Stimulated activated CD8-positive, alpha-beta memory T cell treated with anti-CD3 and anti-CD28 coated beads, Interleukin-12 subunit alpha, Interleukin-12 subunit beta, amount 100 ng/mL, for 24 hours (primary cell): ENCODE measurements at regions not wholly inside any gene's neighbourhood (a gene's known extent, or its start where the extent isn't known, plus 50 kb on each side); places are given as distances from the start of the nearest gene placed in this dataset.
"Not testable (repeated sequence)": the region's sequence is repeated elsewhere in the genome, so short reads cannot be mapped to it uniquely, and the experiment has no call there.

Experiments
- DNase-seq: peaks from one replicate; pipeline ENCODE4 v3.0.0-alpha.2; 2020; ENCODE audit errors: extremely low read depth

- DNase-seq, result no peak
Measured at GRCh38 chr3:109656225-109656624, 318.9 kb upstream of the DPPA4 start.

GRCh38 chr3:109678600-109678999 is 341.3 kb upstream of the DPPA4 start:
- no peak for DNase-seq

- no peak for DNase-seq
Measured at GRCh38 chr3:109679664-109680063, 342.3 kb upstream of the DPPA4 start.

GRCh38 chr3:109683746-109684145 is 346.4 kb upstream of the DPPA4 start:
- DNase-seq, result no peak

GRCh38 chr3:109685084-109686079 is 348.0 kb upstream of the DPPA4 start:
- DNase-seq, result no peak

- DNase-seq, result no peak
Measured at GRCh38 chr3:109687626-109688025, 350.3 kb upstream of the DPPA4 start.

GRCh38 chr3:109696932-109697331 is 359.6 kb upstream of the DPPA4 start:
- no peak for DNase-seq

- no peak for DNase-seq
Measured at GRCh38 chr3:109702252-109702651, 364.9 kb upstream of the DPPA4 start.

- no peak for DNase-seq
Measured at GRCh38 chr3:109702976-109703375, 365.6 kb upstream of the DPPA4 start.

GRCh38 chr3:109705133-109705532 is 367.8 kb upstream of the DPPA4 start:
- not testable (repeated sequence) for DNase-seq

GRCh38 chr3:109707617-109708016 is 370.3 kb upstream of the DPPA4 start:
- DNase-seq, result no peak

- no peak for DNase-seq
Measured at GRCh38 chr3:109713288-109713687, 375.9 kb upstream of the DPPA4 start.

GRCh38 chr3:109715707-109716106 is 378.4 kb upstream of the DPPA4 start:
- DNase-seq, result no peak

- DNase-seq, result no peak
Measured at GRCh38 chr3:109718850-109719249, 381.5 kb upstream of the DPPA4 start.

- DNase-seq, result no peak
Measured at GRCh38 chr3:109728861-109729494, 391.6 kb upstream of the DPPA4 start.

GRCh38 chr3:109731639-109732473 is 394.5 kb upstream of the DPPA4 start:
- no peak for DNase-seq

GRCh38 chr3:109743981-109744380 is 406.6 kb upstream of the DPPA4 start:
- DNase-seq, result no peak

- no peak for DNase-seq
Measured at GRCh38 chr3:109772520-109772919, 435.2 kb upstream of the DPPA4 start.

GRCh38 chr3:109774108-109774507 is 436.8 kb upstream of the DPPA4 start:
- no peak for DNase-seq

- DNase-seq, result no peak
Measured at GRCh38 chr3:109784285-109784684, 446.9 kb upstream of the DPPA4 start.

- no peak for DNase-seq
Measured at GRCh38 chr3:109784852-109785631, 447.7 kb upstream of the DPPA4 start.
